HCT116 (cell line): ENCODE measurements at regions not wholly inside any gene's neighbourhood (a gene's known extent, or its start where the extent isn't known, plus 50 kb on each side); places are given as distances from the start of the nearest gene placed in this dataset.

Experiments used
- ATAC-seq: fragments of 200-7000 bp; cut with Tn5 transposase; 2 replicates; pipeline ENCODE4 v1.9.1; 2020; ENCODE audit warnings: mild to moderate bottlenecking, moderate library complexity
- BruUV-seq: library from RNA; stranded (reverse); fragments of 400-500 nt; replicated peaks from 2 replicates; lab custom pipeline; 2021; lab: Mats Ljungman, UMichigan
- CTCF ChIA-PET: fragments of 300-600 bp; sonication (Branson Sonifier 250); formaldehyde crosslinking; loops from one replicate; lab custom pipeline; 2021; ENCODE audit warnings: antibody characterized with exemption; lab: Charles Lee
- POLR2A ChIA-PET: fragments of 300-600, 350-600 bp; sonication (Branson Sonifier 250); formaldehyde crosslinking; loops from one replicate; lab custom pipeline; 2021; ENCODE audit warnings: antibody characterized with exemption; lab: Charles Lee
- RAD21 ChIA-PET, 2 experiments: fragments of 300-600 bp; sonication (Branson Sonifier 250); formaldehyde crosslinking; loops; one replicate each; lab custom pipeline; 2023; ENCODE audit warnings: low total read pairs in 2 of 2; ENCODE audit not compliant: uncharacterized antibody in 2 of 2, unreplicated experiment in 2 of 2, low non-redundant PET in 1 of 2; lab: Charles Lee
- DNase-seq: peaks from one replicate; pipeline ENCODE4 v3.0.0-alpha.2; 2010; ENCODE audit warnings: low read depth, low spot score
- H2AFZ ChIP-seq: fragments of 200-600 bp; shearing (Covaris generic), sonication (generic); 2 replicates; pipeline ENCODE4 v1.6.1; 2017; ENCODE audit warnings: low read depth, mixed run types, mixed read lengths, antibody characterized with exemption, low read length; ENCODE audit not compliant: poor library complexity, severe bottlenecking
- H3K27ac ChIP-seq: 2 replicates; pipeline ENCODE4 v1.5.1; 2012; ENCODE audit warnings: low read depth, low read length
- H3K27me3 ChIP-seq: fragments of 200-600 bp; sonication (generic); 2 replicates; pipeline ENCODE4 v1.6.1; 2016; ENCODE audit warnings: mixed run types, low read length, mixed read lengths; ENCODE audit not compliant: insufficient read depth
- H3K36me3 ChIP-seq, 2 experiments: fragments of 200-500 bp in 1 of 2; fragments of 200-600 bp in 1 of 2; sonication (Bioruptor generic) in 1 of 2; sonication (generic) in 1 of 2; 2 replicates each; pipeline versions ENCODE4 v1.5.1 to v1.6.1; 2014 to 2016; ENCODE audit warnings: low read length in 2 of 2, inconsistent platforms in 1 of 2, mixed read lengths in 1 of 2, mixed run types in 1 of 2; ENCODE audit not compliant: insufficient read depth in 2 of 2, control insufficient read depth in 1 of 2
- H3K4me1 ChIP-seq, 2 experiments: fragments of 200-600 bp in 1 of 2; sonication (generic) in 1 of 2; 2 replicates each; pipeline versions ENCODE4 v1.5.1 to v1.6.1; 2012 to 2017; ENCODE audit warnings: low read length in 2 of 2, inconsistent platforms in 1 of 2, mild to moderate bottlenecking in 1 of 2, mixed read lengths in 1 of 2, mixed run types in 1 of 2, moderate library complexity in 1 of 2; ENCODE audit not compliant: insufficient read depth in 2 of 2, control insufficient read depth in 1 of 2
- H3K4me2 ChIP-seq: fragments of 200-600 bp; sonication (generic); 2 replicates; pipeline ENCODE4 v1.6.1; 2017; ENCODE audit warnings: mixed run types, low read length, mixed read lengths
- H3K4me3 ChIP-seq, 2 experiments: fragments of 200-600 bp in 1 of 2; sonication (generic) in 1 of 2; replicated peaks in 1 of 2; 2 replicates each; pipeline ENCODE4 v1.5.1; 2011 to 2016; ENCODE audit warnings: low read length in 2 of 2, control low read depth in 1 of 2, low read depth in 1 of 2, mild to moderate bottlenecking in 1 of 2, mixed read lengths in 1 of 2, mixed run types in 1 of 2
- H3K79me2 ChIP-seq: fragments of 200-600 bp; sonication (generic); 2 replicates; pipeline ENCODE4 v1.6.1; 2017; ENCODE audit warnings: mild to moderate bottlenecking, mixed run types, low read length, moderate library complexity, mixed read lengths; ENCODE audit not compliant: insufficient read depth
- H3K9ac ChIP-seq: fragments of 200-600 bp; sonication (generic); 2 replicates; pipeline ENCODE4 v1.6.1; 2016; ENCODE audit warnings: low read length, mixed read lengths
- H3K9me2 ChIP-seq: fragments of 200-600 bp; sonication (generic), shearing (Covaris generic); 2 replicates; pipeline ENCODE4 v1.6.1; 2017; ENCODE audit warnings: mixed run types, mild to moderate bottlenecking, moderate library complexity; ENCODE audit not compliant: insufficient read depth
- H3K9me3 ChIP-seq, 2 experiments: fragments of 200-500 bp in 1 of 2; fragments of 200-600 bp in 1 of 2; sonication (Bioruptor generic) in 1 of 2; sonication (generic) in 1 of 2; 2 replicates each; pipeline ENCODE4 v1.6.1; 2014 to 2017; ENCODE audit warnings: low read length in 2 of 2, mixed read lengths in 2 of 2, inconsistent platforms in 1 of 2, low read depth in 1 of 2, mild to moderate bottlenecking in 1 of 2, mixed run types in 1 of 2, moderate library complexity in 1 of 2; ENCODE audit not compliant: control insufficient read depth in 1 of 2, insufficient read depth in 1 of 2
- H4K20me1 ChIP-seq: fragments of 200-600 bp; sonication (generic), shearing (Covaris generic); 2 replicates; pipeline ENCODE4 v1.6.1; 2017; ENCODE audit warnings: mixed run types, mild to moderate bottlenecking, moderate library complexity; ENCODE audit not compliant: insufficient read depth
- ATF3 ChIP-seq: IDR thresholded peaks from 2 replicates; pipeline ENCODE4 v1.6.1; 2012
- CBX3 ChIP-seq: IDR thresholded peaks from 2 replicates; pipeline ENCODE4 v1.6.1; 2012; ENCODE audit warnings: low read depth
- EGR1 ChIP-seq: IDR thresholded peaks from 2 replicates; pipeline ENCODE4 v1.6.1; 2012; ENCODE audit warnings: low read depth
- ELF1 ChIP-seq: IDR thresholded peaks from 2 replicates; pipeline ENCODE4 v1.6.1; 2012; ENCODE audit warnings: low read depth, borderline replicate concordance
- FOSL1 ChIP-seq: IDR thresholded peaks from 2 replicates; pipeline ENCODE4 v1.6.1; 2012; ENCODE audit warnings: low read depth
- JUND ChIP-seq: IDR thresholded peaks from 2 replicates; pipeline ENCODE4 v1.6.1; 2012
- MAX ChIP-seq: IDR thresholded peaks from 2 replicates; pipeline ENCODE4 v1.6.1; 2012
- POLR2A ChIP-seq: IDR thresholded peaks from 2 replicates; pipeline ENCODE4 v1.7.0; 2011; ENCODE audit warnings: borderline replicate concordance; ENCODE audit not compliant: insufficient read depth, insufficient read length; ENCODE audit errors: extremely low read depth
- POLR2AphosphoS5 ChIP-seq: IDR thresholded peaks from 2 replicates; pipeline ENCODE4 v1.6.1; 2011; ENCODE audit warnings: mild to moderate bottlenecking, low read depth, low read length, moderate library complexity
- RAD21 ChIP-seq: IDR thresholded peaks from 2 replicates; pipeline ENCODE4 v1.6.1; 2012; ENCODE audit warnings: low read depth, mild to moderate bottlenecking
- SP1 ChIP-seq: IDR thresholded peaks from 2 replicates; pipeline ENCODE4 v1.6.1; 2012; ENCODE audit warnings: low read depth
- SRF ChIP-seq: IDR thresholded peaks from 2 replicates; pipeline ENCODE4 v1.6.1; 2012; ENCODE audit warnings: low read depth
- TCF7L2 ChIP-seq: IDR thresholded peaks from 2 replicates; pipeline ENCODE4 v1.7.0; 2011; ENCODE audit warnings: borderline replicate concordance, inconsistent platforms; ENCODE audit not compliant: insufficient read depth, insufficient read length; ENCODE audit errors: extremely low read depth
- YY1 ChIP-seq: IDR thresholded peaks from 2 replicates; pipeline ENCODE4 v1.6.1; 2011; ENCODE audit warnings: low read length, low read depth, moderate library complexity, mild to moderate bottlenecking; ENCODE audit not compliant: insufficient replicate concordance; ENCODE audit errors: extremely low read depth
- intact Hi-C: fragments of 100-400 bp; cut with micrococcal nuclease; formaldehyde crosslinking; loops from 2 replicates; pipeline ENCODE4 v1.10.0; 2022
- TF ChIP-seq, protein P1 (sequence below): IDR thresholded peaks from 2 replicates; pipeline ENCODE4 v1.6.1; 2012; ENCODE audit warnings: low read depth
- TF ChIP-seq, protein P2 (sequence below), 3 experiments: fragments of 200-600 bp in 1 of 3; sonication (generic) in 1 of 3; IDR thresholded peaks in 2 of 3; conservative IDR thresholded peaks in 1 of 3; 2 replicates each; pipeline ENCODE4 v1.5.1; 2012 to 2017; ENCODE audit warnings: low read depth in 2 of 3, low read length in 2 of 3, antibody characterized with exemption in 1 of 3, borderline replicate concordance in 1 of 3, control low read depth in 1 of 3, mild to moderate bottlenecking in 1 of 3, mixed read lengths in 1 of 3, mixed run types in 1 of 3, moderate library complexity in 1 of 3; ENCODE audit not compliant: insufficient read depth in 1 of 3

GRCh38 chr7:72481934-72482333 is 69.8 kb upstream of the CALN1 start:
- Histone ChIP-seq H3K4me3 (no peak overlapping the region), H3K9me3 (no peaks in the 10 kb centered on the region), H3K79me2 (no peaks in the 10 kb centered on the region), H3K4me1 (no peaks in the 10 kb centered on the region), H4K20me1 (no peaks in the 10 kb centered on the region), H3K4me2 (no peak overlapping the region), H3K36me3 (no peaks in the 10 kb centered on the region), H3K9ac (no peak overlapping the region), H3K27ac (no peak overlapping the region), H3K9me2 (no peaks in the 10 kb centered on the region), H3K27me3 (peaks cover 6% of the 10 kb centered on the region; the same call in 1 of the 2 replicates), H2AFZ (no peak overlapping the region)
- ChIA-PET RAD21 (no interaction called here), CTCF (interaction anchor here (1.2 kb wide), 1 partner anchor 12 kb away, joined by 3 read pairs; no protein-coding TSS in a partner anchor), POLR2A (no interaction called here)
- TF ChIP-seq MAX (no peak), ELF1 (no peak), POLR2AphosphoS5 (no peak), SP1 (no peak), ATF3 (no peak), RAD21 (no peak), FOSL1 (no peak), TCF7L2 (no peak), JUND (no peak), CBX3 (no peak), YY1 (no peak), EGR1 (no peak), POLR2A (no peak), SRF (no peak)
- TF ChIP-seq, protein P1, sequence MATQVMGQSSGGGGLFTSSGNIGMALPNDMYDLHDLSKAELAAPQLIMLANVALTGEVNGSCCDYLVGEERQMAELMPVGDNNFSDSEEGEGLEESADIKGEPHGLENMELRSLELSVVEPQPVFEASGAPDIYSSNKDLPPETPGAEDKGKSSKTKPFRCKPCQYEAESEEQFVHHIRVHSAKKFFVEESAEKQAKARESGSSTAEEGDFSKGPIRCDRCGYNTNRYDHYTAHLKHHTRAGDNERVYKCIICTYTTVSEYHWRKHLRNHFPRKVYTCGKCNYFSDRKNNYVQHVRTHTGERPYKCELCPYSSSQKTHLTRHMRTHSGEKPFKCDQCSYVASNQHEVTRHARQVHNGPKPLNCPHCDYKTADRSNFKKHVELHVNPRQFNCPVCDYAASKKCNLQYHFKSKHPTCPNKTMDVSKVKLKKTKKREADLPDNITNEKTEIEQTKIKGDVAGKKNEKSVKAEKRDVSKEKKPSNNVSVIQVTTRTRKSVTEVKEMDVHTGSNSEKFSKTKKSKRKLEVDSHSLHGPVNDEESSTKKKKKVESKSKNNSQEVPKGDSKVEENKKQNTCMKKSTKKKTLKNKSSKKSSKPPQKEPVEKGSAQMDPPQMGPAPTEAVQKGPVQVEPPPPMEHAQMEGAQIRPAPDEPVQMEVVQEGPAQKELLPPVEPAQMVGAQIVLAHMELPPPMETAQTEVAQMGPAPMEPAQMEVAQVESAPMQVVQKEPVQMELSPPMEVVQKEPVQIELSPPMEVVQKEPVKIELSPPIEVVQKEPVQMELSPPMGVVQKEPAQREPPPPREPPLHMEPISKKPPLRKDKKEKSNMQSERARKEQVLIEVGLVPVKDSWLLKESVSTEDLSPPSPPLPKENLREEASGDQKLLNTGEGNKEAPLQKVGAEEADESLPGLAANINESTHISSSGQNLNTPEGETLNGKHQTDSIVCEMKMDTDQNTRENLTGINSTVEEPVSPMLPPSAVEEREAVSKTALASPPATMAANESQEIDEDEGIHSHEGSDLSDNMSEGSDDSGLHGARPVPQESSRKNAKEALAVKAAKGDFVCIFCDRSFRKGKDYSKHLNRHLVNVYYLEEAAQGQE, result no peak
- TF ChIP-seq, protein P2, sequence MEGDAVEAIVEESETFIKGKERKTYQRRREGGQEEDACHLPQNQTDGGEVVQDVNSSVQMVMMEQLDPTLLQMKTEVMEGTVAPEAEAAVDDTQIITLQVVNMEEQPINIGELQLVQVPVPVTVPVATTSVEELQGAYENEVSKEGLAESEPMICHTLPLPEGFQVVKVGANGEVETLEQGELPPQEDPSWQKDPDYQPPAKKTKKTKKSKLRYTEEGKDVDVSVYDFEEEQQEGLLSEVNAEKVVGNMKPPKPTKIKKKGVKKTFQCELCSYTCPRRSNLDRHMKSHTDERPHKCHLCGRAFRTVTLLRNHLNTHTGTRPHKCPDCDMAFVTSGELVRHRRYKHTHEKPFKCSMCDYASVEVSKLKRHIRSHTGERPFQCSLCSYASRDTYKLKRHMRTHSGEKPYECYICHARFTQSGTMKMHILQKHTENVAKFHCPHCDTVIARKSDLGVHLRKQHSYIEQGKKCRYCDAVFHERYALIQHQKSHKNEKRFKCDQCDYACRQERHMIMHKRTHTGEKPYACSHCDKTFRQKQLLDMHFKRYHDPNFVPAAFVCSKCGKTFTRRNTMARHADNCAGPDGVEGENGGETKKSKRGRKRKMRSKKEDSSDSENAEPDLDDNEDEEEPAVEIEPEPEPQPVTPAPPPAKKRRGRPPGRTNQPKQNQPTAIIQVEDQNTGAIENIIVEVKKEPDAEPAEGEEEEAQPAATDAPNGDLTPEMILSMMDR (IDR thresholded peaks at IDR 0.05 in 2 of 3, conservative IDR thresholded peaks at IDR 0.05 in 1 of 3; ENCODE audit: borderline replicate concordance in 1 of 3, insufficient read depth in 1 of 3, low read depth in 2 of 3, low read length in 2 of 3), result no peak
- BruUV-seq, result no TSS peak
- intact Hi-C loops, result no loop called here
- DNase-seq (no peak), ATAC-seq (no peak)
